ENCODE measurements at regions not wholly inside any gene's neighbourhood (a gene's known extent, or its start where the extent isn't known, plus 50 kb on each side); places are given as distances from the start of the nearest gene placed in this dataset.

GRCh38 chr5:60541980-60542379 lies 158.0 kb downstream of the DEPDC1B start:
- TF ChIP-seq, protein P1, sequence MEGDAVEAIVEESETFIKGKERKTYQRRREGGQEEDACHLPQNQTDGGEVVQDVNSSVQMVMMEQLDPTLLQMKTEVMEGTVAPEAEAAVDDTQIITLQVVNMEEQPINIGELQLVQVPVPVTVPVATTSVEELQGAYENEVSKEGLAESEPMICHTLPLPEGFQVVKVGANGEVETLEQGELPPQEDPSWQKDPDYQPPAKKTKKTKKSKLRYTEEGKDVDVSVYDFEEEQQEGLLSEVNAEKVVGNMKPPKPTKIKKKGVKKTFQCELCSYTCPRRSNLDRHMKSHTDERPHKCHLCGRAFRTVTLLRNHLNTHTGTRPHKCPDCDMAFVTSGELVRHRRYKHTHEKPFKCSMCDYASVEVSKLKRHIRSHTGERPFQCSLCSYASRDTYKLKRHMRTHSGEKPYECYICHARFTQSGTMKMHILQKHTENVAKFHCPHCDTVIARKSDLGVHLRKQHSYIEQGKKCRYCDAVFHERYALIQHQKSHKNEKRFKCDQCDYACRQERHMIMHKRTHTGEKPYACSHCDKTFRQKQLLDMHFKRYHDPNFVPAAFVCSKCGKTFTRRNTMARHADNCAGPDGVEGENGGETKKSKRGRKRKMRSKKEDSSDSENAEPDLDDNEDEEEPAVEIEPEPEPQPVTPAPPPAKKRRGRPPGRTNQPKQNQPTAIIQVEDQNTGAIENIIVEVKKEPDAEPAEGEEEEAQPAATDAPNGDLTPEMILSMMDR (IDR thresholded peaks at IDR 0.05), result no peak
- TF ChIP-seq POLR2A (IDR thresholded peaks at IDR 0.05), result no peak
